ENCODE measurements at regions not wholly inside any gene's neighbourhood (a gene's known extent, or its start where the extent isn't known, plus 50 kb on each side); places are given as distances from the start of the nearest gene placed in this dataset.

GRCh38 chr1:38330799-38331198 lies 284.2 kb upstream of the POU3F1 start:
- no peak overlapping the region for H3K27ac ChIP-seq (ENCODE audit: low read length)
- no peak overlapping the region for H3K4me3 ChIP-seq (ENCODE audit: low read length)
- no peaks in the 10 kb centered on the region for H3F3A ChIP-seq (ENCODE audit: insufficient read depth, low read length, poor library complexity, severe bottlenecking)
- H4K20me1 ChIP-seq (ENCODE audit: insufficient read depth): no peaks in the 10 kb centered on the region
- TF ChIP-seq RAD21 (conservative IDR thresholded peaks at IDR 0.05): no peak
- TF ChIP-seq TAF1 (IDR thresholded peaks at IDR 0.05; ENCODE audit: low read depth): no peak
- TF ChIP-seq EZH2 (IDR thresholded peaks at IDR 0.05; ENCODE audit: borderline replicate concordance, insufficient read depth, low read length, poor library complexity, severe bottlenecking): no peak
- no peak for TF ChIP-seq EP300 (conservative IDR thresholded peaks at IDR 0.05; ENCODE audit: poor library complexity, severe bottlenecking)
- no peak for TF ChIP-seq REST (IDR thresholded peaks at IDR 0.05; ENCODE audit: borderline replicate concordance)
- no peak for TF ChIP-seq CTCF (IDR thresholded peaks at IDR 0.05; ENCODE audit: poor library complexity, severe bottlenecking)
- TF ChIP-seq MXI1 (conservative IDR thresholded peaks at IDR 0.05; ENCODE audit: poor library complexity, severe bottlenecking): no peak
- TF ChIP-seq POLR2AphosphoS5 (IDR thresholded peaks at IDR 0.05): no peak
- no peak for TF ChIP-seq SMC3 (conservative IDR thresholded peaks at IDR 0.05; ENCODE audit: poor library complexity)
- no peak overlapping the region for H3K4me2 ChIP-seq (ENCODE audit: low read length)
- H3K9ac ChIP-seq (ENCODE audit: low read length): no peak overlapping the region
- H3K27me3 ChIP-seq (ENCODE audit: insufficient read depth, low read depth, low read length): no peaks in the 10 kb centered on the region
- no peaks in the 10 kb centered on the region for H3K9me2 ChIP-seq (ENCODE audit: insufficient read depth, low read length)
- no peaks in the 10 kb centered on the region for H3K79me2 ChIP-seq (replicated peaks; ENCODE audit: insufficient read depth, low read length)
- no peak overlapping the region for H2AFZ ChIP-seq (ENCODE audit: low read depth, low read length)
- no peaks in the 10 kb centered on the region for H3K36me3 ChIP-seq (ENCODE audit: insufficient read depth, low read length)
- H3K9me3 ChIP-seq (ENCODE audit: low read length): no peaks in the 10 kb centered on the region

GRCh38 chr1:38329644-38330043 lies 283.1 kb upstream of the POU3F1 start:
- Histone ChIP-seq H3K4me2 (ENCODE audit: low read length) (no peak overlapping the region), H3K4me3 (ENCODE audit: low read length) (no peak overlapping the region), H3K36me3 (ENCODE audit: insufficient read depth, low read length) (no peaks in the 10 kb centered on the region), H3K9ac (ENCODE audit: low read length) (no peak overlapping the region), H3K9me3 (ENCODE audit: low read length) (peaks cover 3% of the 10 kb centered on the region), H3K79me2 (replicated peaks; ENCODE audit: insufficient read depth, low read length) (no peaks in the 10 kb centered on the region), H3K27me3 (ENCODE audit: insufficient read depth, low read depth, low read length) (no peaks in the 10 kb centered on the region), H3K9me2 (ENCODE audit: insufficient read depth, low read length) (no peaks in the 10 kb centered on the region), H3F3A (ENCODE audit: insufficient read depth, low read length, poor library complexity, severe bottlenecking) (no peaks in the 10 kb centered on the region), H2AFZ (ENCODE audit: low read depth, low read length) (no peak overlapping the region), H3K27ac (ENCODE audit: low read length) (no peak overlapping the region), H4K20me1 (ENCODE audit: insufficient read depth) (no peaks in the 10 kb centered on the region)
- no peak for TF ChIP-seq POLR2AphosphoS5 (IDR thresholded peaks at IDR 0.05)
- no peak for TF ChIP-seq EZH2 (IDR thresholded peaks at IDR 0.05; ENCODE audit: borderline replicate concordance, insufficient read depth, low read length, poor library complexity, severe bottlenecking)
- no peak for TF ChIP-seq EP300 (conservative IDR thresholded peaks at IDR 0.05; ENCODE audit: poor library complexity, severe bottlenecking)
- no peak for TF ChIP-seq REST (IDR thresholded peaks at IDR 0.05; ENCODE audit: borderline replicate concordance)
- no peak for TF ChIP-seq MXI1 (conservative IDR thresholded peaks at IDR 0.05; ENCODE audit: poor library complexity, severe bottlenecking)
- no peak for TF ChIP-seq SMC3 (conservative IDR thresholded peaks at IDR 0.05; ENCODE audit: poor library complexity)
- TF ChIP-seq TAF1 (IDR thresholded peaks at IDR 0.05; ENCODE audit: low read depth): no peak
- no peak for TF ChIP-seq CTCF (IDR thresholded peaks at IDR 0.05; ENCODE audit: poor library complexity, severe bottlenecking)
- no peak for TF ChIP-seq RAD21 (conservative IDR thresholded peaks at IDR 0.05)

Measured in neural cell (in vitro differentiated cells).